Stomach (tissue), 8 donors: ENCODE measurements at regions not wholly inside any gene's neighbourhood (a gene's known extent, or its start where the extent isn't known, plus 50 kb on each side); places are given as distances from the start of the nearest gene placed in this dataset.

Experiments used
- DNase-seq, 2 donors: peaks; one replicate each; pipeline versions ENCODE4 v3.0.0 to v3.0.0-alpha.2; 2013 to 2019
- H3K27ac ChIP-seq, 5 donors: fragments of 200-600 bp in 4 of 5; sonication (generic) in 4 of 5; one replicate each; pipeline ENCODE4 v1.5.1; 2013 to 2019; ENCODE audit warnings: mild to moderate bottlenecking in 1 of 5, moderate library complexity in 1 of 5
- H3K27me3 ChIP-seq, 3 donors: fragments of 200-600 bp; sonication (generic); one replicate each; pipeline ENCODE4 v1.5.1; 2017 to 2019; ENCODE audit warnings: mixed run types in 1 of 3
- H3K36me3 ChIP-seq, 4 donors: fragments of 200-600 bp; sonication (generic); 1 replicate in 3 of 4; 2 replicates in 1 of 4; pipeline ENCODE4 v1.5.1; 2016 to 2019
- H3K4me1 ChIP-seq, 4 donors: fragments of 200-600 bp; sonication (generic); one replicate each; pipeline ENCODE4 v1.5.1; 2016 to 2019
- H3K4me3 ChIP-seq, 4 donors: fragments of 200-600 bp; sonication (generic) in 3 of 4; one replicate each; pipeline ENCODE4 v1.5.1; 2016 to 2019; ENCODE audit warnings: mild to moderate bottlenecking in 1 of 4
- H3K9me3 ChIP-seq, 4 donors: fragments of 200-600 bp; sonication (generic); one replicate each; pipeline ENCODE4 v1.5.1; 2016 to 2019
- CTCF ChIP-seq, 7 experiments: fragments of 450-650 bp in 4 of 7; fragments of 200-600 bp in 3 of 7; sonication (generic) in 3 of 7; IDR thresholded peaks; one replicate each; pipeline ENCODE4 v1.5.1; 2016 to 2019; ENCODE audit warnings: antibody characterized with exemption in 7 of 7, control low read depth in 2 of 7, mild to moderate bottlenecking in 1 of 7
- EP300 ChIP-seq: sonication (generic); formaldehyde crosslinking; IDR thresholded peaks from one replicate; pipeline ENCODE4 v1.6.1; 2017; ENCODE audit warnings: antibody characterized with exemption
- POLR2A ChIP-seq, 4 donors: fragments of 450-650 bp; IDR thresholded peaks; one replicate each; pipeline ENCODE4 v1.6.1; 2016; ENCODE audit warnings: antibody characterized with exemption in 4 of 4, control low read depth in 2 of 4, mild to moderate bottlenecking in 1 of 4, moderate library complexity in 1 of 4
- POLR2AphosphoS5 ChIP-seq, 3 donors: sonication (generic); formaldehyde crosslinking; IDR thresholded peaks; one replicate each; pipeline ENCODE4 v1.6.1; 2016; ENCODE audit warnings: antibody characterized with exemption in 3 of 3
- WGBS, 5 donors: extraction: QIAGEN DNeasy Blood & Tissue Kit in 3 of 5; methylation state at CpG; one replicate each; pipeline versions ENCODE4 v1.1.5 to v1.1.7; 2013 to 2018; 5-methylcytosine and 5-hydroxymethylcytosine counted together
- intact Hi-C: fragments of 100-400 bp; cut with DNase I; formaldehyde crosslinking; loops from one replicate; pipeline ENCODE4 v1.15.1; 2023; ENCODE audit warnings: low total_unique reads
- donor health status: healthy with polysubstance abuse.
- donor health status: Bipolar disorder and iron deficiency.
- donor health status: healthy.

- H3K27me3 ChIP-seq: no peaks in the 10 kb centered on the region
- H3K9me3 ChIP-seq: no peaks in the 10 kb centered on the region
- H3K4me1 ChIP-seq: peaks cover 0 to 4% (median 1%) of the 10 kb centered on the region in 4 donors
- TF ChIP-seq POLR2A (IDR thresholded peaks at IDR 0.05) (no peak), EP300 (no peak), POLR2AphosphoS5 (IDR thresholded peaks at IDR 0.05) (no peak), CTCF (IDR thresholded peaks at IDR 0.05) (no peak)
- intact Hi-C loops: no loop called here
- no peak overlapping the region for H3K4me3 ChIP-seq
- no peaks in the 10 kb centered on the region for H3K36me3 ChIP-seq
- no peak overlapping the region for H3K27ac ChIP-seq
- DNase-seq: peak in 1 of 2 donors; percentile 23
- WGBS, 5 donors: 30 to 48% (median 40%) methylated on average over 3 of the region's 3 CpGs
These were observed 1054.5 kb upstream of the FANCL start for GRCh38 chr2:59295524-59296162.

GRCh38 chr2:59288771-59289170 lies 1047.6 kb upstream of the FANCL start:
- intact Hi-C loops: no loop called here
- Histone ChIP-seq H3K9me3 (no peaks in the 10 kb centered on the region), H3K4me3 (no peak overlapping the region), H3K27ac (no peak overlapping the region), H3K4me1 (no peaks in the 10 kb centered on the region), H3K27me3 (no peaks in the 10 kb centered on the region), H3K36me3 (no peaks in the 10 kb centered on the region)
- 71 to 82% (median 75%) methylated on average over 2 of the region's 2 CpGs for WGBS, 5 donors
- no peak for DNase-seq
- TF ChIP-seq POLR2A (IDR thresholded peaks at IDR 0.05) (no peak), POLR2AphosphoS5 (IDR thresholded peaks at IDR 0.05) (no peak), CTCF (IDR thresholded peaks at IDR 0.05) (no peak), EP300 (no peak)

GRCh38 chr2:59282374-59283057 lies 1041.4 kb upstream of the FANCL start:
- H3K4me1 ChIP-seq: no peaks in the 10 kb centered on the region
- H3K36me3 ChIP-seq: no peaks in the 10 kb centered on the region
- no peak overlapping the region for H3K27ac ChIP-seq
- H3K9me3 ChIP-seq: no peaks in the 10 kb centered on the region
- no peak overlapping the region for H3K4me3 ChIP-seq
- no peaks in the 10 kb centered on the region for H3K27me3 ChIP-seq
- 33 to 51% (median 40%) methylated on average over 6 of the region's 6 CpGs for WGBS, 5 donors
- no peak for TF ChIP-seq POLR2A (IDR thresholded peaks at IDR 0.05)
- TF ChIP-seq CTCF (IDR thresholded peaks at IDR 0.05): no peak
- no peak for TF ChIP-seq POLR2AphosphoS5 (IDR thresholded peaks at IDR 0.05)
- no peak for TF ChIP-seq EP300
- no peak for DNase-seq
- intact Hi-C loops: no loop called here

- H3K4me3 ChIP-seq: no peak overlapping the region
- H3K27me3 ChIP-seq: no peaks in the 10 kb centered on the region
- intact Hi-C loops: no loop called here
- H3K27ac ChIP-seq: no peak overlapping the region
- no peak for DNase-seq
- H3K9me3 ChIP-seq: no peaks in the 10 kb centered on the region
- TF ChIP-seq POLR2AphosphoS5 (IDR thresholded peaks at IDR 0.05) (no peak), CTCF (IDR thresholded peaks at IDR 0.05) (no peak)
- no peaks in the 10 kb centered on the region for H3K4me1 ChIP-seq
- no peaks in the 10 kb centered on the region for H3K36me3 ChIP-seq
- 60 to 74% (median 64%) methylated on average over 5 of the region's 5 CpGs for WGBS, 5 donors
These were observed 1036.5 kb upstream of the FANCL start for GRCh38 chr2:59277671-59278070.
